ENCODE measurements at regions not wholly inside any gene's neighbourhood (a gene's known extent, or its start where the extent isn't known, plus 50 kb on each side); places are given as distances from the start of the nearest gene placed in this dataset.

- no peaks in the 10 kb centered on the region for H4K20me1 ChIP-seq (ENCODE audit: insufficient read depth, low read length)
- H3K9me3 ChIP-seq (ENCODE audit: insufficient read depth, low read depth, low read length) = no peaks in the 10 kb centered on the region
- Mint-ChIP-seq H3K27me3 (ENCODE audit: low read depth, unreplicated experiment) (peaks cover 4% of the 10 kb centered on the region), H3K4me3 (ENCODE audit: unreplicated experiment) (no peak overlapping the region), H3K9me3 (ENCODE audit: unreplicated experiment) (peaks cover 3% of the 10 kb centered on the region), H3K4me1 (ENCODE audit: low read depth, unreplicated experiment) (peaks cover 10% of the 10 kb centered on the region), H3K27ac (ENCODE audit: unreplicated experiment) (no peak overlapping the region), H3K36me3 (ENCODE audit: low read depth, unreplicated experiment) (peaks cover 2% of the 10 kb centered on the region)
- H3K9ac ChIP-seq (ENCODE audit: low read length) = no peak overlapping the region
- no peak overlapping the region for H3K27ac ChIP-seq (ENCODE audit: low read depth, low read length)
- H2AFZ ChIP-seq (ENCODE audit: low read depth, low read length) = no peak overlapping the region
- H3K4me1 ChIP-seq (ENCODE audit: insufficient read depth, low read length) = peaks cover 15% of the 10 kb centered on the region
- no peaks in the 10 kb centered on the region for H3K36me3 ChIP-seq (ENCODE audit: insufficient read depth, low read length)
- no peaks in the 10 kb centered on the region for H3K27me3 ChIP-seq (ENCODE audit: insufficient read depth, low read length)
- no peaks in the 10 kb centered on the region for H3K79me2 ChIP-seq (ENCODE audit: insufficient read depth, low read length)
- H3K4me2 ChIP-seq (ENCODE audit: low read length) = no peak overlapping the region
- no peak for TF ChIP-seq EZH2 (IDR thresholded peaks at IDR 0.05; ENCODE audit: insufficient read depth, low read length)
- no peak for TF ChIP-seq CTCF (IDR thresholded peaks at IDR 0.05; ENCODE audit: insufficient read depth, low read depth, low read length)
- DNase-seq (ENCODE audit: low read depth) (no peak), FAIRE-seq (no peak)
- no peak overlapping the region for H3K4me3 ChIP-seq (ENCODE audit: insufficient read depth, low read depth, low read length)
These were observed 158.9 kb upstream of the AGR3 start for GRCh38 chr7:17040716-17041115.

- Mint-ChIP-seq H3K27ac (ENCODE audit: unreplicated experiment) (no peak overlapping the region), H3K36me3 (ENCODE audit: low read depth, unreplicated experiment) (peaks cover 2% of the 10 kb centered on the region), H3K4me3 (ENCODE audit: unreplicated experiment) (no peak overlapping the region), H3K4me1 (ENCODE audit: low read depth, unreplicated experiment) (peaks cover 10% of the 10 kb centered on the region), H3K9me3 (ENCODE audit: unreplicated experiment) (peaks cover 3% of the 10 kb centered on the region), H3K27me3 (ENCODE audit: low read depth, unreplicated experiment) (peaks cover 4% of the 10 kb centered on the region)
- TF ChIP-seq CTCF (IDR thresholded peaks at IDR 0.05; ENCODE audit: insufficient read depth, low read depth, low read length) (no peak), EZH2 (IDR thresholded peaks at IDR 0.05; ENCODE audit: insufficient read depth, low read length) (no peak)
- Histone ChIP-seq H3K27ac (ENCODE audit: low read depth, low read length) (peak overlapping the region; percentile 52), H3K9me3 (ENCODE audit: insufficient read depth, low read depth, low read length) (no peaks in the 10 kb centered on the region), H3K4me1 (ENCODE audit: insufficient read depth, low read length) (peaks cover 15% of the 10 kb centered on the region), H3K4me3 (ENCODE audit: insufficient read depth, low read depth, low read length) (no peak overlapping the region), H3K36me3 (ENCODE audit: insufficient read depth, low read length) (no peaks in the 10 kb centered on the region), H4K20me1 (ENCODE audit: insufficient read depth, low read length) (no peaks in the 10 kb centered on the region), H3K79me2 (ENCODE audit: insufficient read depth, low read length) (no peaks in the 10 kb centered on the region), H3K9ac (ENCODE audit: low read length) (no peak overlapping the region), H2AFZ (ENCODE audit: low read depth, low read length) (no peak overlapping the region), H3K4me2 (ENCODE audit: low read length) (peak overlapping the region; percentile 51), H3K27me3 (ENCODE audit: insufficient read depth, low read length) (no peaks in the 10 kb centered on the region)
- FAIRE-seq (peak; percentile 73), DNase-seq (ENCODE audit: low read depth) (peak; percentile 97)
These were observed 159.5 kb upstream of the AGR3 start for GRCh38 chr7:17041324-17041723.

- H3K79me2 ChIP-seq (ENCODE audit: insufficient read depth, low read length) = no peaks in the 10 kb centered on the region
- H3K9me3 Mint-ChIP-seq (ENCODE audit: unreplicated experiment) = peaks cover 3% of the 10 kb centered on the region
- no peak for TF ChIP-seq EZH2 (IDR thresholded peaks at IDR 0.05; ENCODE audit: insufficient read depth, low read length)
- TF ChIP-seq CTCF (IDR thresholded peaks at IDR 0.05; ENCODE audit: insufficient read depth, low read depth, low read length) = no peak
- FAIRE-seq (peak; percentile 67), DNase-seq (ENCODE audit: low read depth) (no peak)
- peaks cover 10% of the 10 kb centered on the region for H3K4me1 Mint-ChIP-seq (ENCODE audit: low read depth, unreplicated experiment)
- no peaks in the 10 kb centered on the region for H4K20me1 ChIP-seq (ENCODE audit: insufficient read depth, low read length)
- no peak overlapping the region for H3K27ac Mint-ChIP-seq (ENCODE audit: unreplicated experiment)
- H3K27me3 Mint-ChIP-seq (ENCODE audit: low read depth, unreplicated experiment) = peaks cover 4% of the 10 kb centered on the region
- H3K4me3 ChIP-seq (ENCODE audit: insufficient read depth, low read depth, low read length) = no peak overlapping the region
- peak overlapping the region; percentile 52 for H3K27ac ChIP-seq (ENCODE audit: low read depth, low read length)
- H3K9ac ChIP-seq (ENCODE audit: low read length) = no peak overlapping the region
- H3K4me2 ChIP-seq (ENCODE audit: low read length) = peak overlapping the region; percentile 6
- peaks cover 2% of the 10 kb centered on the region for H3K36me3 Mint-ChIP-seq (ENCODE audit: low read depth, unreplicated experiment)
- H3K27me3 ChIP-seq (ENCODE audit: insufficient read depth, low read length) = no peaks in the 10 kb centered on the region
- no peak overlapping the region for H2AFZ ChIP-seq (ENCODE audit: low read depth, low read length)
- peaks cover 15% of the 10 kb centered on the region for H3K4me1 ChIP-seq (ENCODE audit: insufficient read depth, low read length)
- H3K36me3 ChIP-seq (ENCODE audit: insufficient read depth, low read length) = no peaks in the 10 kb centered on the region
- no peaks in the 10 kb centered on the region for H3K9me3 ChIP-seq (ENCODE audit: insufficient read depth, low read depth, low read length)
- no peak overlapping the region for H3K4me3 Mint-ChIP-seq (ENCODE audit: unreplicated experiment)
These were observed 160.4 kb upstream of the AGR3 start for GRCh38 chr7:17042211-17042610.
